NT2/D1 (cell line): ENCODE measurements at regions not wholly inside any gene's neighbourhood (a gene's known extent, or its start where the extent isn't known, plus 50 kb on each side); places are given as distances from the start of the nearest gene placed in this dataset.

Source experiments
- SUZ12 ChIP-seq: IDR thresholded peaks from 2 replicates; pipeline ENCODE4 v1.6.1; 2011; ENCODE audit not compliant: insufficient read length, insufficient read depth; ENCODE audit errors: extremely low read depth
- YY1 ChIP-seq: IDR thresholded peaks from 2 replicates; pipeline ENCODE4 v1.6.1; 2011; ENCODE audit not compliant: insufficient read length, insufficient read depth
- ZNF274 ChIP-seq: IDR thresholded peaks from 2 replicates; pipeline ENCODE4 v1.6.1; 2011; ENCODE audit warnings: mild to moderate bottlenecking, low read depth, low read length

- TF ChIP-seq YY1 (no peak), ZNF274 (no peak), SUZ12 (no peak)
Measured at GRCh38 chr2:193776988-193777387, 1582.3 kb upstream of the TMEFF2 start.
